ENCODE measurements at regions not wholly inside any gene's neighbourhood (a gene's known extent, or its start where the extent isn't known, plus 50 kb on each side); places are given as distances from the start of the nearest gene placed in this dataset.
A peak's percentile ranks its signal among the peaks of the same experiment; 100 is the strongest.
"Not testable (repeated sequence)": the region's sequence is repeated elsewhere in the genome, so short reads cannot be mapped to it uniquely, and the experiment has no call there.

GRCh38 chr3:106882297-106882696 is 494.9 kb upstream of the CCDC54 start:
- ATAC-seq (no peak), DNase-seq (no peak)

- DNase-seq: no peak
- ATAC-seq: no peak
Observed at GRCh38 chr3:106906074-106906473, 471.2 kb upstream of the CCDC54 start.

- ATAC-seq: no peak
- DNase-seq: no peak
Observed at GRCh38 chr3:106908181-106908938, 468.9 kb upstream of the CCDC54 start.

GRCh38 chr3:106913111-106913698 is 464.0 kb upstream of the CCDC54 start:
- DNase-seq (no peak), ATAC-seq (peak; percentile 28)

GRCh38 chr3:106913966-106914365 is 463.3 kb upstream of the CCDC54 start:
- DNase-seq: no peak
- ATAC-seq: no peak

- ATAC-seq: no peak
- no peak for DNase-seq
Observed at GRCh38 chr3:106920609-106921008, 456.6 kb upstream of the CCDC54 start.

- DNase-seq (no peak), ATAC-seq (no peak)
Observed at GRCh38 chr3:106929081-106929480, 448.2 kb upstream of the CCDC54 start.

GRCh38 chr3:106930086-106930485 is 447.2 kb upstream of the CCDC54 start:
- DNase-seq (no peak), ATAC-seq (no peak)

- ATAC-seq (no peak), DNase-seq (no peak)
Observed at GRCh38 chr3:106931904-106932303, 445.3 kb upstream of the CCDC54 start.

- no peak for ATAC-seq
Observed at GRCh38 chr3:106936337-106936736, 440.9 kb upstream of the CCDC54 start.

GRCh38 chr3:106942051-106942450 is 435.2 kb upstream of the CCDC54 start:
- no peak for DNase-seq

More at GRCh38 chr3:106936337-106936736, 440.9 kb upstream of the CCDC54 start:
- no peak for DNase-seq

GRCh38 chr3:106943071-106943470 is 434.2 kb upstream of the CCDC54 start:
- no peak for DNase-seq
- no peak for ATAC-seq

More at GRCh38 chr3:106942051-106942450, 435.2 kb upstream of the CCDC54 start:
- ATAC-seq: no peak

GRCh38 chr3:106945435-106945834 is 431.8 kb upstream of the CCDC54 start:
- ATAC-seq (no peak), DNase-seq (no peak)

- ATAC-seq (no peak), DNase-seq (no peak)
Observed at GRCh38 chr3:106946866-106947265, 430.4 kb upstream of the CCDC54 start.

- ATAC-seq (no peak), DNase-seq (no peak)
Observed at GRCh38 chr3:106957029-106957428, 420.2 kb upstream of the CCDC54 start.

- ATAC-seq (no peak), DNase-seq (no peak)
Observed at GRCh38 chr3:106962993-106963392, 414.2 kb upstream of the CCDC54 start.

GRCh38 chr3:106963442-106963841 is 413.8 kb upstream of the CCDC54 start:
- DNase-seq: no peak
- no peak for ATAC-seq

- ATAC-seq: no peak
- DNase-seq: no peak
Observed at GRCh38 chr3:106965307-106965706, 411.9 kb upstream of the CCDC54 start.

- no peak for ATAC-seq
- no peak for DNase-seq
Observed at GRCh38 chr3:106969596-106969995, 407.6 kb upstream of the CCDC54 start.

GRCh38 chr3:106981392-106981791 is 395.8 kb upstream of the CCDC54 start:
- no peak for DNase-seq
- no peak for ATAC-seq

GRCh38 chr3:106985721-106986120 is 391.5 kb upstream of the CCDC54 start:
- no peak for ATAC-seq

GRCh38 chr3:106998841-106999682 is 378.2 kb upstream of the CCDC54 start:
- peak; percentile 19 for DNase-seq
- not testable (repeated sequence) for ATAC-seq

More at GRCh38 chr3:106985721-106986120, 391.5 kb upstream of the CCDC54 start:
- no peak for DNase-seq

GRCh38 chr3:107001635-107002034 is 375.6 kb upstream of the CCDC54 start:
- DNase-seq (no peak), ATAC-seq (no peak)
